SK-N-MC (cell line): ENCODE measurements at regions not wholly inside any gene's neighbourhood (a gene's known extent, or its start where the extent isn't known, plus 50 kb on each side); places are given as distances from the start of the nearest gene placed in this dataset.

ENCODE experiments used
- DNase-seq: peaks from one replicate; pipeline ENCODE4 v3.0.0-alpha.2; 2011; ENCODE audit warnings: low read depth, low spot score
- H3K27ac ChIP-seq: fragments of 200-600 bp; sonication (generic); 2 replicates; pipeline ENCODE4 v1.5.1; 2016; ENCODE audit warnings: mixed run types
- H3K36me3 ChIP-seq: fragments of 200-600 bp; sonication (generic); 2 replicates; pipeline ENCODE4 v1.6.1; 2017; ENCODE audit warnings: antibody characterized with exemption, low read length, mixed read lengths; ENCODE audit not compliant: insufficient read depth
- H3K4me3 ChIP-seq: fragments of 200-600 bp; sonication (generic); 2 replicates; pipeline ENCODE4 v1.5.1; 2016
- H3K9ac ChIP-seq: fragments of 200-600 bp; sonication (generic); 2 replicates; pipeline ENCODE4 v1.8.0; 2017; ENCODE audit warnings: mixed run types, mixed read lengths; ENCODE audit not compliant: insufficient read length
- H3K9me3 ChIP-seq: fragments of 200-600 bp; sonication (generic); 2 replicates; pipeline ENCODE4 v1.6.1; 2017; ENCODE audit warnings: low read depth, mild to moderate bottlenecking, antibody characterized with exemption, low read length, moderate library complexity, mixed read lengths
- EZH2 ChIP-seq: fragments of 200-600 bp; sonication (generic); IDR thresholded peaks from one replicate; pipeline ENCODE4 v1.6.1; 2017; ENCODE audit warnings: antibody characterized with exemption
- FOXP2 ChIP-seq: optimal IDR thresholded peaks from 2 replicates; pipeline ENCODE3; 2011; ENCODE audit warnings: mild to moderate bottlenecking, moderate library complexity; ENCODE audit not compliant: insufficient read depth; ENCODE audit errors: extremely low read length, control extremely low read depth
- POLR2AphosphoS5 ChIP-seq: IDR thresholded peaks from 2 replicates; pipeline ENCODE4 v1.6.1; 2012; ENCODE audit warnings: mild to moderate bottlenecking, low read depth, low read length, borderline replicate concordance

DNA sequence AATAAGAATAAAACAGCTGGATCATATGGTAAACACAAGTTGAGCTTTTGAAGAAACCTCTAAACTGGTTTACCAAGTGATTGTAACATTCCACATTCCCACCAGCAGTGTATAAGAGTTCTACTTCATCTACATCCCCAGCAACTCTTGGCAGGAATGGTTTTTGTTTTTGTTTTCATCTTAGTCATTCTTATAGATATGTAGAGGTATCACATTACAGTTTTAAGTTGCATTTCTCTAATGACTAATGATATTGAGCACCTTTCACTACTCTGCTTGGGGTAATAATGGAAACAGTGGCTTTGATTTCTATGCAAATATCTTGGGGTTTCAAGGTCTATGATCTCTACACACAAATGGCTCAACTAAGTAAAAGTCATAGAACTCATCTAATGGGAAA lies 614.5 kb downstream of the TBC1D4 start:
- Histone ChIP-seq H3K9ac (no peak overlapping the region), H3K4me3 (no peak overlapping the region), H3K27ac (no peak overlapping the region), H3K36me3 (no peaks in the 10 kb centered on the region), H3K9me3 (no peaks in the 10 kb centered on the region)
- no peak for TF ChIP-seq EZH2
- no peak for TF ChIP-seq FOXP2
- no peak for TF ChIP-seq POLR2AphosphoS5
- no peak for DNase-seq

DNA sequence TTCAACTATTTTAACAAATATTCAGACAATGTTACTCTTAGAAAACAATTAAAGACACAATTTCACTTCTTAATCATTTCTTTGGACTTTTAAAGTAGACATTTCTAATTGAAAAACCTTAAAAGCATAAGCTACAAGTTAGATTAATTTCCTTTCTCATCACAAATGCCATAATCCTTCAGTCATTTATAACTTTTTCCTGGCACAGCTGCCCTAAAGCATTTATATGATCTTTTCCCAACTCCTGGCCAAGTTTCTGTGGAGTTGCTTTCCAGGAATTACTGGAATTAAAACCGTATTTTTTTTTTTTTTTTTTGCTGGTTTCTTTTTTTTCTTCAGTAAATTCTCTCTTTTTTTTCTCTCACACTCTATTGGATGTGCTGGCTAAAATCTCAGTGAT lies 615.9 kb downstream of the TBC1D4 start:
- TF ChIP-seq POLR2AphosphoS5 (no peak), FOXP2 (no peak), EZH2 (no peak)
- Histone ChIP-seq H3K27ac (no peak overlapping the region), H3K9ac (no peak overlapping the region), H3K9me3 (no peaks in the 10 kb centered on the region), H3K36me3 (no peaks in the 10 kb centered on the region), H3K4me3 (no peak overlapping the region)
- no peak for DNase-seq

DNA sequence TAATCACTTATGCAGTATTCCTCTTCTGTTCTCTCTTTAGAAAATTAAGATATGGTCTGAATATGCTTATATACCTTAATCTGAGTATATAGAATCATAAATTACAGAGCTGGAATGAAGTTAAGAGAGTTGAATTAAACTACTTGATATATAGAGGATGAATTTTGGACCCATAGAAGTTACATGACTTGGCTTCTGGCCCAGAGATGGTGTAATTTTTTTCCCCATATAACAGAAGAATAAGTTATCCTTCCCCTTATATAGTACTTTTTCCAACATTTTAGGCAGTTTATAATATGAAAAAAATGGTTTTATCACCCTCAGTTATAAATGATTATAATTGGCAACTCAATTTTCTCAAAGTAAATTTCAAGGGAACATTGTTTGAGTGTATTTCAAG lies 616.3 kb downstream of the TBC1D4 start:
- no peaks in the 10 kb centered on the region for H3K36me3 ChIP-seq
- no peak for DNase-seq
- H3K27ac ChIP-seq: no peak overlapping the region
- no peaks in the 10 kb centered on the region for H3K9me3 ChIP-seq
- H3K4me3 ChIP-seq: no peak overlapping the region
- TF ChIP-seq FOXP2 (no peak), EZH2 (no peak), POLR2AphosphoS5 (no peak)
- H3K9ac ChIP-seq: no peak overlapping the region

DNA sequence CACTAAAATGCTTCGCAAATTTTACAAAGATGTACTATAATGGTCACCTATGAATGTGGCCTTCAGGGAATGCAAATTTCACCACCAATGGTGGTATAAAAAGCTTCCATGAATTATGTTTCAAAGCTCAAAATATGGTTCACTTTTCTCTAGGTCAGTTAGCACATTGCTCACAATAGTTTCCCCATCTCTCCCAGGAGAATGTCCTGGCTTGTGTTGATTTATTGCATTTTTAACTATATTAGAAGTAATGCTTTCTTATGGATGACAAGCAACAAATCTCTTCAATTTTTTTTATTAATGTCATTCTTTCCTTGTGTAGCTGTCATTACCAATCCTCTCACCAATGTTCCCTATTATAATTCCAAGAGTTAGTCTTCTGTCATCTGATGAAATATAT lies 621.2 kb downstream of the TBC1D4 start:
- no peak overlapping the region for H3K4me3 ChIP-seq
- TF ChIP-seq FOXP2: no peak
- TF ChIP-seq POLR2AphosphoS5: no peak
- TF ChIP-seq EZH2: no peak
- no peak overlapping the region for H3K9ac ChIP-seq
- no peaks in the 10 kb centered on the region for H3K36me3 ChIP-seq
- no peaks in the 10 kb centered on the region for H3K9me3 ChIP-seq
- H3K27ac ChIP-seq: no peak overlapping the region
- no peak for DNase-seq

DNA sequence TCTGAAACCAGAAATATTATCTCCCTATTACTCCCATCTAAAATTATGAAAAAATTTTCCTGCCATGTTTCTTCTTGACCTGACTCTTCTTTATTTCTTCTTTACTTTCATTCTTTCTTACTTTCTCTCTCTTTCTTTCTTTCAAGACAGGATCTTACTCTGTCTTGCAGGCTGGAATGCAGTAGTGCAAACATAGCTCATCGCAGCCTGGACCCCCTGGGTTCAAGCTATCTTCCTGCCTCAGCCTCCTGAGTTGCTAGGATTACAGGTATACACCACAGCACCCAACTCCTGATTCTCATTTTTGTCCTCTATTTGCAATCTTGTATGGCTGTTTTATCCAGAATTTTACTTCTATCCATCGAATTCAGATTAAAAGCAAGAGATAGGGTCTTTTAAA lies 631.1 kb downstream of the TBC1D4 start:
- H3K27ac ChIP-seq: no peak overlapping the region
- H3K9me3 ChIP-seq: no peaks in the 10 kb centered on the region
- no peak for TF ChIP-seq EZH2
- no peak for TF ChIP-seq FOXP2
- TF ChIP-seq POLR2AphosphoS5: no peak
- H3K36me3 ChIP-seq: no peaks in the 10 kb centered on the region
- H3K9ac ChIP-seq: no peak overlapping the region
- H3K4me3 ChIP-seq: no peak overlapping the region
- no peak for DNase-seq

DNA sequence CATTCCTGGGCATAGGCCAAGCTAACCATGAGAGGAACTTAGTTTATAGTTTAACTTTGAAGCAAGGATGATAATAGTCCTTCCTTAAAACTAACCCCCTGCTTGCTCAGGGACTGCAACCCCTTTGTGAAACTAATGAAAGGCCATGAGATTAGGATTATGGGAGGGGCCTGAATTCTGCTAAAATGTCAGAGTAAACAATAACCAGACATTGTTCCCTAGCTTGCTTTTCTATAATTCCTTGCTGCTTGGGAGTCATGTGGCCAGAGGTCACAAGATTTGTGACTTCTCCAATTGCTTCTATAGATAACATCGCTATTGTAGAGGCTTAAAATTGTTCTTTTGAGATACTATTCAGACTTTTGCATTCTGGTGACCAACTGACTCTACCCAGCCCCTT lies 634.0 kb downstream of the TBC1D4 start:
- H3K9ac ChIP-seq: no peak overlapping the region
- no peak overlapping the region for H3K4me3 ChIP-seq
- TF ChIP-seq POLR2AphosphoS5 (no peak), FOXP2 (no peak), EZH2 (no peak)
- no peak overlapping the region for H3K27ac ChIP-seq
- H3K9me3 ChIP-seq: no peaks in the 10 kb centered on the region
- no peak for DNase-seq
- H3K36me3 ChIP-seq: no peaks in the 10 kb centered on the region

DNA sequence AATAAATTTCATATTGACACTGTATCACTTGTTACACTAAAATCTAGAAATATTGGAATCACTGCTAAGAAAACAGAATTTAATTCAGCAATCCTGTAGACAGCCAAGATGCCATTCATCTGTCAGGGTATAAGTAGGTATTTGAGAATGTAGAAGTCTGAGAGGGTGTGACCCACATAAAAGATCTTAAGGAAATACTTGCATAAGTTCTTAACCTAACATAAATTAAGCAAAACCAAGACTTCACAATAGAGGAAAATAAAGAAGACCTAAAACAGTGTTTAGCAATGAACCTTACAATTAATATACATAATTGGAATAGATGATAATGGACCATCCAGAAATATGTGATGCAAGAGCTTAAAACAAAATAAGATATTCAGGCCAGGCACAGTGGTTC lies 636.2 kb downstream of the TBC1D4 start:
- no peak for TF ChIP-seq EZH2
- TF ChIP-seq POLR2AphosphoS5: no peak
- no peak for TF ChIP-seq FOXP2
- DNase-seq: no peak
- Histone ChIP-seq H3K27ac (no peak overlapping the region), H3K4me3 (no peak overlapping the region), H3K9ac (no peak overlapping the region), H3K9me3 (no peaks in the 10 kb centered on the region), H3K36me3 (no peaks in the 10 kb centered on the region)

DNA sequence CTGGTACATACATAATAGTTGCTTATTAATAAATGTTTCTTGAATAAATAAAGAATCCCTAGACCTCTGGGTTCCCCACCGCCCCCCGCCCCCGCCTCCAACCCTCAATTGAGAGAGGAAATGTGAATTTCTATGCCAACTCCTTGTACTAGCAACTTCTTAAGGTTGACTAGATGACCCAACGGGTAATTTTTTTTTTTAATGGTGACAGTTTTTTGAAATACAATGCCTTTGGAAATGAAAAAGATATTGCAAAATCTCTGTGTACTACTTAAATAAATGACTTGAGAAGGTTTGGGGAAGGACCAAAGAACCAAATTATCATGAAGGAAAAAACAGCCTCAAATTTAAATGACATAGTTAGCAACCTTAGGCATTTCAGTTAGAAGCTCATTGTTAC lies 640.3 kb downstream of the TBC1D4 start:
- Histone ChIP-seq H3K9ac (no peak overlapping the region), H3K4me3 (no peak overlapping the region), H3K27ac (no peak overlapping the region), H3K9me3 (no peaks in the 10 kb centered on the region), H3K36me3 (no peaks in the 10 kb centered on the region)
- no peak for TF ChIP-seq FOXP2
- TF ChIP-seq EZH2: no peak
- no peak for TF ChIP-seq POLR2AphosphoS5
- DNase-seq: no peak

DNA sequence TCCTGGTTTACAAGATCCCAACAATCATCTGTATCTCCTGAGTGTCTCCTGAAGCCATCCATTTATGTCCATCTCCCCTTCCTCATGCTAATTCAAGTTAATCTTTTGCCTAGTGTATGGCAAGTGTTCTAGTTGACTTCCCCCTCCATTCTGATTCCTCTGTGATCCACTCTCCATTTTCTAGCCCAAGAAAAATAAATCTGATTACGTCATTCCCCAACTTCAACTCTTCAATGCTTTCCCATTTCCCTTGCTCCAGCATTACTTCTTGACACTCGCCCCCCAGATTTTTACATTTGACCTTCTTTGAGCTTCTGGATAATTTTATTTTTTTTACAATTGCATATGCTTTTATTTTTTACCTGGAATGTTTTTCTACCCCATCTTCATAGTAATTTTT lies 640.8 kb downstream of the TBC1D4 start:
- Histone ChIP-seq H3K9ac (no peak overlapping the region), H3K36me3 (no peaks in the 10 kb centered on the region), H3K27ac (no peak overlapping the region), H3K4me3 (no peak overlapping the region), H3K9me3 (no peaks in the 10 kb centered on the region)
- no peak for DNase-seq
- no peak for TF ChIP-seq EZH2
